NCI-H1417 (cell line): ENCODE measurements at regions not wholly inside any gene's neighbourhood (a gene's known extent, or its start where the extent isn't known, plus 50 kb on each side); places are given as distances from the start of the nearest gene placed in this dataset.

Experiments used
- DNase-seq, 3 experiments: peaks; one replicate each; lab custom pipeline; 2025; lab: John Stamatoyannopoulos, UW

DNA sequence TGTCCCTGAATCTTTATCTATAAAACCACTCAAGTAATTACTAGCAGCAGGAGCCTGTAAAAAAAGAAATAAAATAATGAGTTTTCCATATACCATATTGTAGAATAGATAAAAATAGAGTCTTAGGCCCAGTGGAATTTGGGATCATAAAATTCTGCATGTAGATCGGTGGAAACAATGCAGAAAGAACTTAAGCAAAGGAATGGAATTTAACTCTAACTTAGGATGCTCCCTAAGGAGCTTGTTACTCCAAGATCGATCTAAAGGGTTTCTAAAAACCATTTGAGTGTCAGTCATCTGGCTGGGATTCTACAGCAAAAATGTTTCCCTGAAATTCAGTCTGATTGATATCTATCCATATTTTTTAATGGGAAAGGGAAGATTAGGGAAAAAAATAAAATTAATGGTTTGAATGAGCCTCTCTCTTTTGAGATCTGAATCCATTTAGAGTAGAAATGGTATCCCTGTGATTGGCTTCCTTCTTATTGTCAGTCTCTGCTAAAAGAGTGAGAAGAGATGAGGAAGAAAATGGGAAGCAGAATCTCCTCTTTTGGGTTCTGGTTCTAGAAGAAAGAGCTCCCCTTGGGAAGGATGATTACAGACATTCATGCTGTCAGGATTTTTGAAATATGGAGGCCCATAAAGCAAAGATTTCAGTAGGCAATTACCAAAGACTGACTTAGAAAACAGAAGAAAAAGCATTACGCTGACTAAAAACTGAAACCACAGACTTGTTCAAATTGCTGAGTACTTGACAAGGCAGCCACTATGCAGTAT lies 564.3 kb upstream of the MARCKS start:
- DNase-seq: no peak

DNA sequence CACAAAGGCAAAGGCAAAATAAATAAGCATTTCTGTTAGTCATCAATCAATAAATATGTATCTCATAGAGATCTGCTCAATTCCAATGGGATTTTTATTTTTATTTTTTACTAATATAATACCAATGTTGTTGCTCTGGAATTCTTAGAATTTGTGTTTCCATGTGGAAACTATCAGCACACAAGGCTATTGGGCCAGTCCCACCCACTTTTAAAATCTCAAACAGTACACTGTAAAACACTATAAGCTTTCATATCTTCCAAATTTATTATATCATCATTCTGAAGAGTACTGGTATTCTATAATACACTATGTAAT lies 563.8 kb upstream of the MARCKS start:
- no peak for DNase-seq

DNA sequence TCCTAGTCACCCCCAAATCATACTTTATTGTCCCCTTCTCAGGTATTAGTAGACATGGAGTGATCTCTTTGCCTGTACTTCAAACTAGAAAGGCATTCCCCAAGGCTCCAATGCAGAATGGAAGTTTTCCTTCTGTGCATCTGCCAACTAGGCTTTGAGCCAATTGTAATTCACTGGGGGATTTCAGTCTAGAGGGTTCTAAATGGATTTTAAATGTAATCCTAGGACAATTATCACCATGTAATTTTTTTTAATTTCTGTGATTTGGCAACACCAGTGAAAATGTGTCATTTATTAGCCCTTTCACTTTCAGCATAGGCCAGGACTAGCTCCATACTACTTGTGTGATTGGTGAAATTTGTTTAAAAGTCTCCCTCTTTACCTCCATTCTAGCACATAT lies 557.6 kb upstream of the MARCKS start:
- no peak for DNase-seq

GRCh38 chr6:113301651-113302050 lies 555.5 kb upstream of the MARCKS start:
- no peak for DNase-seq

GRCh38 chr6:113304116-113304515 lies 553.0 kb upstream of the MARCKS start:
- no peak for DNase-seq

DNA sequence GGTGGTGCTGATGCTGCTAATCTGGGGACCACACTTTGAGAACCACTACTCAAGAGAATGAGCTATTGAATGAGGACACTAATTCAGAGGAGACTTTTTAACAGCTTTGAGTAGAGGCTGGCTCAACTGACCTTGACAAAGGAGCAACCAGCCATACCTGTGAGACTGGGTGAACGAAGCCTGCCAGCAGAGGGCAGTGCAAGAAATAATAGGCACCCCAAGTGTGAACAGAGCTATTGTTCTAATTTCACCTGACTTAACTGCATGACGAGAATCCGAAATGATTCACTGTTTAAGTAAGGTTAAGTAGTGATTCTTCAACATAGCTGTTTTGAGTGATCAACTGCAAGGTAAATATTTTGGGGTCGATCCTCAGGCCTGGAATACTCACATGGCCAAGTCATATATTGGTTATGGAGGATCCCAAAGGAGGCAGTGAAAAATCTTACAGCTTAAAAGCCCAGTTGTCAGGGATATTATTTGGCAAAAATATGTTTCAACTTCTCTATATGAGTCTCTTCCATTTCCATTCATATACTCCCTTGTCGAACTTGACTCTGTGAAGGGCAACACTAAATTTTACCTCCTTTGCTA lies 550.5 kb upstream of the MARCKS start:
- DNase-seq: peak in 2 of 3 experiments; percentile 9 to 45

DNA sequence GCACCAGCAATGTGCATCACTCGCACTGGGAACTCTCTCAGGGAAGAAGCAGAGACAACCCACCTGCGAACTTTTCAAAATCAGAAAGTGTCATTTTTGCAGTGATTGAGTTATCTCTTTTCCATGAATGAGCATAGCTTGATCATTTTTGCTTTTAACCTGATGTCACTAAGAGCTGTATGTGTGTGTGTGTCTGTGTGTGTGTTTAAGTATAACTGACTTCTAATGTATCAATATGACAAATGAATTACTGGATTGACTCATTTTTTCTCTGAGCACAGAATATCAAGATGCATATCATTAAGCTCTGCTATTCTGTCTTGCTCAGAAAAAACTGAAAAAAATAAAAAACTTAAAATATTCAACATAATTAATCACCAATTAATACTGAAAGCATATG lies 548.9 kb upstream of the MARCKS start:
- no peak for DNase-seq

GRCh38 chr6:113313841-113314240 lies 543.3 kb upstream of the MARCKS start:
- DNase-seq: no peak

- no peak for DNase-seq
Observed at GRCh38 chr6:113315165-113315564, 542.0 kb upstream of the MARCKS start.

DNA sequence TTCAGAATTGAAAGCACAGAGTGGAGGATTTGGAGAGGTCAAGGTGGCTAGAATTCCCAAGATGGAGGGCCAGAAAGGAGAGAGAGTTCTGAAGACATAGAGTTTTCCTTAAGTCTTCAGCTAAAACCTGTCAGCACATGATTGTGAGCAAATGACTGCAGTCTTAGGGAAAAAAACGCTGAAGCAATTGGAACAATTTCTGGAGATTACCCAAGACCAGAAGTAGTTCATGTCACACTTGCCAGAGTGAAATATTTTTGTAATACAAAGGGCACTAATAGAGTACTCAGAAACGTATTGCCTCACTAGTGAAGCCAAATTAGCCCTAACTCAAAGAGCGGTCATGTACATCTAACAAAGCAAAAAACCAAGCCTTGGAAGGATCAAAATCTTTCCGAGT lies 541.3 kb upstream of the MARCKS start:
- no peak for DNase-seq

- peak in 1 of 3 experiments; percentile 51 for DNase-seq
Observed at GRCh38 chr6:113317442-113317841, 539.7 kb upstream of the MARCKS start.

- DNase-seq: peak; percentile 61 to 92 (median 62)
Observed at GRCh38 chr6:113317891-113318574, 539.1 kb upstream of the MARCKS start.

DNA sequence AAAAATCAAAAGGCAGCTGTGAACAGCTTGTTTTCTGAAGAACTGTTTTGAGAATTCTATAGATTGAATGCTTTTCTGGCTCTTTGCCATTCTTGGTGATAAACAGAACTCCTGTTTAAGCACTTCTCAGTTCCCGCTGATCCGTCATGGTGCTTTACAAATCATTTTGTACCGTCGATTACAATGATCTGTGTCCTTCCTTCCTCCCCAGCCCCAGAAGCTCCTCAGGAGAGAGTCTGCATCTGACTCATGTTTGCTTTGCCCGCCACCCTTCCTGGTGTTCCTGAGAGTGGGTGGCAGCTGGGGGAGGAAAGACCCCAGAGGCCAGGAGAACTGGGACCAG lies 538.6 kb upstream of the MARCKS start:
- DNase-seq: peak; percentile 56 to 82 (median 78)

- no peak for DNase-seq
Observed at GRCh38 chr6:113320653-113321052, 536.5 kb upstream of the MARCKS start.

- peak in 1 of 3 experiments; percentile 10 for DNase-seq
Observed at GRCh38 chr6:113326781-113327180, 530.4 kb upstream of the MARCKS start.

GRCh38 chr6:113328886-113329381 lies 528.2 kb upstream of the MARCKS start:
- DNase-seq: no peak

- peak in 1 of 3 experiments; percentile 46 for DNase-seq
Observed at GRCh38 chr6:113329942-113330635, 527.1 kb upstream of the MARCKS start.

GRCh38 chr6:113330636-113330946 lies 526.6 kb upstream of the MARCKS start:
- DNase-seq: peak; percentile 29 to 87 (median 46)

DNA sequence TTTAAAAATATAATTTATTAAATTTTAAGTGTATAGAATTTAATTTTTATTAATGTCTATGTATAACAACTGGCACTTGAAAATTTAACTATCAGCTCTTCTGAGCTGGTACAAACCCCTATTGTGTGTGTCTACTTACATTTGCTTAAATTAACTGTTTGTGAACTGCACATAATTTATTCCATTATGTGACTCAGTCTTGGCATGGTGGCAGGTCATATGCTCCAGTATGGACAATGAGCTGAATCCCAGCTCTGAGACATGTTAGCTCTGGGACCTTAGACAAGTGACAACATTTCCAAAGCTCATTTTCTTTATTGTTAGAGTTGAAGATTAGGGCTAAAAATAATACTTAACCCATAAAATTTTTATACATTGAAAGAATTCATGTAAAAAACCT lies 526.1 kb upstream of the MARCKS start:
- DNase-seq: peak in 2 of 3 experiments; percentile 32 to 79

GRCh38 chr6:113338644-113339043 lies 518.5 kb upstream of the MARCKS start:
- no peak for DNase-seq

DNA sequence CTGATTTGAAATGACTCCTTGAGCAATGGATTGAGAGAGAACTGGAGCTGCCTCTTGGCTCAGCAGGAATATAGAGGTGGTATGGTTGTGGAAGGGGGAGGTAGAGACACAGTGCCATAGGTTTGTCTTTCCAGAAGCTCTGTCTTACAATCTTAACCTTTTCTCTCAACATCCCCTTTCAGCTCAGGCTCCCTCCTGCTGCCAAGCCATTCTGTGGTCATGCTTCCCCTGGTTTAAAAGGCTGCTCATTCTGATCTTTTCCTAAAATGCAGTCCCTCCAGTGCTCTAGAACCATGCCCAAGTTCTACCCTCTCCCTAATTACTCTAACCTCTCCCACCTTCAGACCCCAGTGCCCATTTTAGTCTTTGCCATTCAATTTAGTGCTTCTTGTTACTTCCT lies 517.9 kb upstream of the MARCKS start:
- no peak for DNase-seq

DNA sequence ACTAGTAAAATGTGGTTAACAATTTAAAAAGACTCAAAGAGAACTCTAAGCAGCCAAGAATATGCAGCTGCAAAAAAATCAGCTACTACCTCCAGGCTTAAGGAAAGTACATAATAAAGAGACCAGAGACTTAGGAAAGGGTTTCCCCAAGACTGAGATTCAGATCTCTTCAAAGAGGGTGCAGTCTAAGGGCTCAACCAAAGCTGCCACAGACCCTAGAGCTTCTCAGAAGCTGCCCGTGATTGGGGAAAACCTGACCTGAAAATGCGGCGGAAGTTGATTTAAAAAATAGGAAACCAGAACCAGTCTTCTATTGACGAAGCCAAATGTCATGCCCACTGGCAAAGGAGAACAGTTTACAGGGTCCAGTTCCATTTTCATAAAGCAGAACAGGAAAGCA lies 516.8 kb upstream of the MARCKS start:
- no peak for DNase-seq

GRCh38 chr6:113343940-113344339 lies 513.2 kb upstream of the MARCKS start:
- no peak for DNase-seq
